Lower leg skin (tissue), 4 donors: ENCODE measurements at regions not wholly inside any gene's neighbourhood (a gene's known extent, or its start where the extent isn't known, plus 50 kb on each side); places are given as distances from the start of the nearest gene placed in this dataset.

ENCODE experiments used
- DNase-seq, 2 donors: peaks; one replicate each; pipeline ENCODE4 v3.0.0-alpha.2; 2019; ENCODE audit warnings: low spot score in 2 of 2
- H3K4me3 ChIP-seq: fragments of 200-600 bp; sonication (generic); 2 replicates; pipeline ENCODE4 v1.5.1; 2017; ENCODE audit warnings: mild to moderate bottlenecking, low read depth; ENCODE audit not compliant: poor library complexity, severe bottlenecking
- CTCF ChIP-seq, 3 donors: fragments of 450-650 bp; IDR thresholded peaks; one replicate each; pipeline ENCODE4 v1.5.1; 2016; ENCODE audit warnings: antibody characterized with exemption in 3 of 3, mild to moderate bottlenecking in 3 of 3, moderate library complexity in 2 of 3
- POLR2A ChIP-seq, 2 donors: fragments of 450-650 bp; IDR thresholded peaks; one replicate each; pipeline ENCODE4 v1.6.1; 2016 to 2017; ENCODE audit warnings: antibody characterized with exemption in 2 of 2, mild to moderate bottlenecking in 1 of 2, moderate library complexity in 1 of 2
- WGBS, 2 donors: methylation state at CpG; one replicate each; pipeline ENCODE4 v1.1.5; 2018; 5-methylcytosine and 5-hydroxymethylcytosine counted together
- intact Hi-C: fragments of 100-400 bp; cut with DNase I; formaldehyde crosslinking; loops from one replicate; pipeline ENCODE4 v1.15.0; 2023; ENCODE audit warnings: low total_unique reads

GRCh38 chrX:129065895-129066294, 457.4 kb downstream of the SMARCA1 start:
- 88 to 100% methylated on average over 1 of the region's 1 CpG for WGBS, 2 donors
- no peak for TF ChIP-seq POLR2A (IDR thresholded peaks at IDR 0.05)
- no peak for DNase-seq
- no peak overlapping the region for H3K4me3 ChIP-seq
- intact Hi-C loops = no loop called here

- DNase-seq = no peak
- no peak overlapping the region for H3K4me3 ChIP-seq
- WGBS, 2 donors = 92 to 96% methylated on average over 1 of the region's 1 CpG
- TF ChIP-seq POLR2A (IDR thresholded peaks at IDR 0.05) = no peak
- intact Hi-C loops = no loop called here
Measured at GRCh38 chrX:129058405-129058804, 464.9 kb downstream of the SMARCA1 start.

GRCh38 chrX:129043138-129043537, 480.2 kb downstream of the SMARCA1 start:
- no peak for TF ChIP-seq POLR2A (IDR thresholded peaks at IDR 0.05)
- no peak overlapping the region for H3K4me3 ChIP-seq
- no peak for DNase-seq
- 84 to 87% methylated on average over 7 to 11 of the region's 11 CpGs for WGBS, 2 donors
- intact Hi-C loops = no loop called here

GRCh38 chrX:129041319-129041718, 482.0 kb downstream of the SMARCA1 start:
- WGBS, 2 donors = 77% methylated on average over 5 of the region's 5 CpGs; no CpG with 5 or more reads in 1 of the 2 donors
- intact Hi-C loops = no loop called here
- TF ChIP-seq POLR2A (IDR thresholded peaks at IDR 0.05) (no peak), CTCF (IDR thresholded peaks at IDR 0.05) (no peak)
- no peak overlapping the region for H3K4me3 ChIP-seq
- no peak for DNase-seq

GRCh38 chrX:129040124-129040523, 483.2 kb downstream of the SMARCA1 start:
- 75 to 81% methylated on average over 5 of the region's 5 CpGs for whole genome bisulfite sequencing, 2 donors
- DNase-seq = no peak
- no peak overlapping the region for H3K4me3 ChIP-seq
- no peak for TF ChIP-seq POLR2A (IDR thresholded peaks at IDR 0.05)
- no peak for TF ChIP-seq CTCF (IDR thresholded peaks at IDR 0.05)
- intact Hi-C loops = no loop called here

GRCh38 chrX:129039176-129039575, 484.1 kb downstream of the SMARCA1 start:
- DNase-seq = no peak
- TF ChIP-seq CTCF (IDR thresholded peaks at IDR 0.05) (no peak), POLR2A (IDR thresholded peaks at IDR 0.05) (no peak)
- 47 to 65% methylated on average over 5 to 7 of the region's 7 CpGs for WGBS, 2 donors
- intact Hi-C loops = no loop called here
- no peak overlapping the region for H3K4me3 ChIP-seq

- H3K4me3 ChIP-seq = no peak overlapping the region
- DNase-seq = no peak
- WGBS, 2 donors = 55 to 59% methylated on average over 4 of the region's 4 CpGs
- TF ChIP-seq CTCF (IDR thresholded peaks at IDR 0.05) (no peak), POLR2A (IDR thresholded peaks at IDR 0.05) (no peak)
- intact Hi-C loops = no loop called here
Measured at GRCh38 chrX:129037389-129037788, 485.9 kb downstream of the SMARCA1 start.
